HepG2 (cell line): ENCODE measurements at regions not wholly inside any gene's neighbourhood (a gene's known extent, or its start where the extent isn't known, plus 50 kb on each side); places are given as distances from the start of the nearest gene placed in this dataset.

Source experiments
- ATAC-seq: fragments of 200-7000 bp; cut with Tn5 transposase; 3 replicates; pipeline ENCODE4 v1.9.1; 2020; ENCODE audit warnings: mild to moderate bottlenecking, moderate library complexity
- BruUV-seq: library from RNA; stranded (reverse); fragments of 400-500 nt; replicated peaks from 2 replicates; lab custom pipeline; 2021; lab: Mats Ljungman, UMichigan
- CTCF ChIA-PET: fragments of 300-600 bp; formaldehyde crosslinking; extraction: SDS; loops from one replicate; lab custom pipeline; 2021; ENCODE audit warnings: low total read pairs, inconsistent platforms, low intra/inter-chr PET ratio; lab: Yijun Ruan, JAX
- POLR2A ChIA-PET: fragments of 350-600 bp; sonication (Branson Sonifier 250); formaldehyde crosslinking; loops from one replicate; lab custom pipeline; 2020; ENCODE audit warnings: antibody characterized with exemption, inconsistent platforms; lab: Yijun Ruan, JAX
- DNase-seq: peaks from one replicate; pipeline ENCODE4 v3.0.0-alpha.2; 2015; ENCODE audit warnings: low spot score
- FAIRE-seq: peaks from 3 replicates; lab custom pipeline; 2011; peaks lifted over from hg19 to GRCh38; lab: Jason Lieb, UNC
- H2AFZ ChIP-seq: one replicate; pipeline ENCODE4 v1.6.1; 2011; ENCODE audit warnings: low read length, inconsistent platforms
- H3K27ac ChIP-seq: fragments of 300-600 bp; 3 replicates; pipeline ENCODE4 v1.8.0; 2011; ENCODE audit warnings: mixed run types, mild to moderate bottlenecking, mixed read lengths, low read length, inconsistent platforms; ENCODE audit not compliant: insufficient read depth; ENCODE audit errors: extremely low read length
- H3K27me3 ChIP-seq, 2 experiments: fragments of 200-600 bp in 1 of 2; 2 replicates in 1 of 2; 3 replicates in 1 of 2; pipeline versions ENCODE4 v1.6.0 to v1.8.0; 2011; ENCODE audit warnings: low read length in 2 of 2, mild to moderate bottlenecking in 2 of 2, moderate library complexity in 2 of 2, inconsistent platforms in 1 of 2; ENCODE audit not compliant: insufficient read depth in 2 of 2, control insufficient read depth in 1 of 2
- H3K36me3 ChIP-seq, 2 experiments: fragments of 200-600 bp in 1 of 2; replicated peaks in 1 of 2; 2 replicates in 1 of 2; 3 replicates in 1 of 2; pipeline versions ENCODE4 v1.5.1 to v1.8.0; 2011; ENCODE audit warnings: low read length in 2 of 2, inconsistent platforms in 1 of 2; ENCODE audit not compliant: insufficient read depth in 2 of 2, control insufficient read depth in 1 of 2
- H3K4me1 ChIP-seq: 2 replicates; pipeline ENCODE4 v1.5.1; 2012; ENCODE audit warnings: low read length, inconsistent platforms; ENCODE audit not compliant: insufficient read depth
- H3K4me2 ChIP-seq: 2 replicates; pipeline ENCODE4 v1.6.0; 2011; ENCODE audit warnings: low read depth, low read length, inconsistent platforms
- H3K4me3 ChIP-seq, 3 experiments: fragments of 200-600 bp in 1 of 3; sonication (generic), shearing (Covaris generic) in 1 of 3; replicated peaks in 1 of 3; 2 replicates each; pipeline ENCODE4 v1.5.1; 2011 to 2016; ENCODE audit warnings: low read length in 3 of 3, inconsistent platforms in 2 of 3, low read depth in 2 of 3, mild to moderate bottlenecking in 2 of 3, control low read depth in 1 of 3, mixed read lengths in 1 of 3; ENCODE audit not compliant: insufficient read depth in 1 of 3
- H3K79me2 ChIP-seq: one replicate; pipeline ENCODE4 v1.6.1; 2011; ENCODE audit warnings: low read length, inconsistent platforms; ENCODE audit not compliant: insufficient read depth
- H3K9ac ChIP-seq: 2 replicates; pipeline ENCODE4 v1.6.0; 2011; ENCODE audit warnings: mild to moderate bottlenecking, low read depth, low read length, inconsistent platforms; ENCODE audit not compliant: insufficient read depth
- H3K9me3 ChIP-seq: 2 replicates; pipeline ENCODE4 v1.5.1; 2012; ENCODE audit warnings: mild to moderate bottlenecking, low read length
- H4K20me1 ChIP-seq: 2 replicates; pipeline ENCODE4 v1.6.0; 2011; ENCODE audit warnings: inconsistent platforms, mild to moderate bottlenecking, low read length, moderate library complexity; ENCODE audit not compliant: insufficient read depth
- NONO ChIP-seq, 2 experiments: fragments of 450-650 bp in 1 of 2; sonication (generic) in 1 of 2; formaldehyde crosslinking in 1 of 2; IDR thresholded peaks in 1 of 2; conservative IDR thresholded peaks in 1 of 2; 2 replicates each; pipeline versions ENCODE4 v1.6.1 to v1.8.0; 2017 to 2022; ENCODE audit warnings: mild to moderate bottlenecking in 1 of 2, missing genetic modification reagents in 1 of 2, moderate library complexity in 1 of 2
- WGBS: methylation state at CpG from one replicate; pipeline ENCODE4 v1.1.6; 2017; ENCODE audit warnings: low lambda C conversion rate; 5-methylcytosine and 5-hydroxymethylcytosine counted together
- in situ Hi-C: cut with HindIII; loops from 2 replicates; pipeline ENCODE4 v1.10.0; 2017; ENCODE audit warnings: low pct_unique_long_range_greater_than_20kb; ENCODE audit not compliant: extremely low pct_ligation_motif_present
- intact Hi-C: fragments of 100-400 bp; cut with micrococcal nuclease; formaldehyde crosslinking; loops from one replicate; pipeline ENCODE4 v1.10.0; 2022; ENCODE audit not compliant: unreplicated experiment
- TF ChIP-seq, protein P1 (sequence below): sonication (generic); formaldehyde crosslinking; IDR thresholded peaks from 2 replicates; pipeline ENCODE4 v1.4.0; 2020; ENCODE audit warnings: mild to moderate bottlenecking, missing genetic modification reagents
- TF ChIP-seq, protein P2 (sequence below): sonication (generic); formaldehyde crosslinking; IDR thresholded peaks from 2 replicates; pipeline ENCODE4 v1.4.0; 2020; ENCODE audit warnings: missing genetic modification reagents, mild to moderate bottlenecking, borderline replicate concordance

DNA sequence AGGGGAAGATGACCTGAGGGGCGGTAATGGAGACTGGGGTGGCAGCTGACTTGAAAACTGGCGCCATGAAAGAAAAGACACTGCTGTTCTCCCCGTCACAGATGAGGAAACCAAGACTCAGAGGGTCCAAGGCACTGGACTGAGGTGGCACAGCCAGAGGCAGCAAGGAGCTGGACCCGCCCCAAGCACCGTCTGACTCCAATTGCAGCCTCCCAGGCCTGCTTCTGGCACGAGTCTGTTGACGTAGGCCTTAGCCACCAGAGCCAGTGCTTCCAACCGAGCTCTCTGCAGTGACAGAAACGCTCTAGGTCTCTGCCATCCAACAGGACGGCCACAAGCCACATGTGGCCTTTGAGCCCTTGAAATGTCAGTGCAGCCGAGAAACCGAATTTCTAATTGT is 193.2 kb downstream of the OLFM1 start:
- no peak overlapping the region for H3K27ac ChIP-seq
- H3K9me3 ChIP-seq: no peaks in the 10 kb centered on the region
- no peaks in the 10 kb centered on the region for H3K79me2 ChIP-seq
- H2AFZ ChIP-seq: no peak overlapping the region
- intact Hi-C loops: no loop called here
- no peak for DNase-seq
- H3K4me2 ChIP-seq: no peak overlapping the region
- H4K20me1 ChIP-seq: no peaks in the 10 kb centered on the region
- ATAC-seq: no peak
- H3K9ac ChIP-seq: no peak overlapping the region
- FAIRE-seq: no peak
- in situ Hi-C loops: no loop called here
- peaks cover 6 to 63% of the 10 kb centered on the region in 2 experiments; a peak in 3 of 5 replicates for H3K27me3 ChIP-seq
- ChIA-PET POLR2A (no interaction called here), CTCF (no interaction called here)
- H3K36me3 ChIP-seq: no peaks in the 10 kb centered on the region
- no peak overlapping the region for H3K4me3 ChIP-seq
- TF ChIP-seq, protein P1, sequence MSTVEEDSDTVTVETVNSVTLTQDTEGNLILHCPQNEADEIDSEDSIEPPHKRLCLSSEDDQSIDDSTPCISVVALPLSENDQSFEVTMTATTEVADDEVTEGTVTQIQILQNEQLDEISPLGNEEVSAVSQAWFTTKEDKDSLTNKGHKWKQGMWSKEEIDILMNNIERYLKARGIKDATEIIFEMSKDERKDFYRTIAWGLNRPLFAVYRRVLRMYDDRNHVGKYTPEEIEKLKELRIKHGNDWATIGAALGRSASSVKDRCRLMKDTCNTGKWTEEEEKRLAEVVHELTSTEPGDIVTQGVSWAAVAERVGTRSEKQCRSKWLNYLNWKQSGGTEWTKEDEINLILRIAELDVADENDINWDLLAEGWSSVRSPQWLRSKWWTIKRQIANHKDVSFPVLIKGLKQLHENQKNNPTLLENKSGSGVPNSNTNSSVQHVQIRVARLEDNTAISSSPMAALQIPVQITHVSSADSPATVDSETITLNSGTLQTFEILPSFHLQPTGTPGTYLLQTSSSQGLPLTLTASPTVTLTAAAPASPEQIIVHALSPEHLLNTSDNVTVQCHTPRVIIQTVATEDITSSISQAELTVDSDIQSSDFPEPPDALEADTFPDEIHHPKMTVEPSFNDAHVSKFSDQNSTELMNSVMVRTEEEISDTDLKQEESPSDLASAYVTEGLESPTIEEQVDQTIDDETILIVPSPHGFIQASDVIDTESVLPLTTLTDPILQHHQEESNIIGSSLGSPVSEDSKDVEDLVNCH (CRISPR knock-in tag): no peak
- TF ChIP-seq, protein P2, sequence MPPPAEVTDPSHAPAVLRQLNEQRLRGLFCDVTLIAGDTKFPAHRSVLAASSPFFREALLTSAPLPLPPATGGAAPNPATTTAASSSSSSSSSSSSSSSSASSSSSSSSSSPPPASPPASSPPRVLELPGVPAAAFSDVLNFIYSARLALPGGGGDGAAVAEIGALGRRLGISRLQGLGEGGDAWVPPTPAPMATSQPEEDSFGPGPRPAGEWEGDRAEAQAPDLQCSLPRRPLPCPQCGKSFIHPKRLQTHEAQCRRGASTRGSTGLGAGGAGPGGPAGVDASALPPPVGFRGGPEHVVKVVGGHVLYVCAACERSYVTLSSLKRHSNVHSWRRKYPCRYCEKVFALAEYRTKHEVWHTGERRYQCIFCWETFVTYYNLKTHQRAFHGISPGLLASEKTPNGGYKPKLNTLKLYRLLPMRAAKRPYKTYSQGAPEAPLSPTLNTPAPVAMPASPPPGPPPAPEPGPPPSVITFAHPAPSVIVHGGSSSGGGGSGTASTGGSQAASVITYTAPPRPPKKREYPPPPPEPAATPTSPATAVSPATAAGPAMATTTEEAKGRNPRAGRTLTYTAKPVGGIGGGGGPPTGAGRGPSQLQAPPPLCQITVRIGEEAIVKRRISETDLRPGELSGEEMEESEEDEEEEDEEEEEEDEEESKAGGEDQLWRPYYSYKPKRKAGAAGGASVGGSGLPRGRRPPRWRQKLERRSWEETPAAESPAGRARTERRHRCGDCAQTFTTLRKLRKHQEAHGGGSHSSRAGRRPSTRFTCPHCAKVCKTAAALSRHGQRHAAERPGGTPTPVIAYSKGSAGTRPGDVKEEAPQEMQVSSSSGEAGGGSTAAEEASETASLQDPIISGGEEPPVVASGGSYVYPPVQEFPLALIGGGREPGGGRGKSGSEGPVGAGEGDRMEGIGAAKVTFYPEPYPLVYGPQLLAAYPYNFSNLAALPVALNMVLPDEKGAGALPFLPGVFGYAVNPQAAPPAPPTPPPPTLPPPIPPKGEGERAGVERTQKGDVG: no peak
- TF ChIP-seq NONO (IDR thresholded peaks at IDR 0.05) (no peak), NONO (CRISPR knock-in tag; conservative IDR thresholded peaks at IDR 0.05) (no peak)
- TF ChIP-seq, all 625 proteins: peak for 0
- BruUV-seq: no TSS peak
- H3K4me1 ChIP-seq: no peaks in the 10 kb centered on the region
- WGBS: 8% methylated on average over 5 of the region's 12 CpGs
